ENCODE measurements at regions not wholly inside any gene's neighbourhood (a gene's known extent, or its start where the extent isn't known, plus 50 kb on each side); places are given as distances from the start of the nearest gene placed in this dataset.

DNA sequence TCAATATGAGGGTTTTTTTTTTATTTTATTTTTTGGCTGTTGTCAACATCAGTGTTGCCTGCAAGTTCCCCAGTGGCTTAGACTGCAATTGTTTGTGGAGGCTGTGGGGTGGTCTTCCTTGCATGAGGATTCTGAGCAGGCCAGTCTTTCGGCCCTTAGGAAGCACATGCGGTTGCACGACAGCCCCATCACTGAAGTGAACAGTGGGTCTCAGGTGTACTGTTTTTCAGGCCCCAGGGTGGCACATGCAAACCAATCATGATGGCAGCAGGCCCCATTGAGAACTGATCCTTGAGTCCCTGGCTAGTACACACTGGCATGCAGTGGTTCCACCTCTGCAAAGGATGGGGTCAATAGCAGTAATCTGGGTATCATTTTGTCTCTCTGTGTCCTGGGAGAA lies 768.7 kb downstream of the EPHA3 start:
- Histone ChIP-seq H4K20me1 (ENCODE audit: insufficient read depth, low read length) (no peaks in the 10 kb centered on the region), H3K27ac (ENCODE audit: low read depth in 1 of 2, low read length in 2 of 2) (no peak overlapping the region), H3K27me3 (ENCODE audit: control insufficient read depth in 2 of 2, insufficient read depth in 2 of 2, low read length in 2 of 2) (no peaks in the 10 kb centered on the region), H3K4me2 (replicated peaks; ENCODE audit: extremely low read depth, low read length, poor library complexity, severe bottlenecking) (no peak overlapping the region), H3K9ac (ENCODE audit: insufficient read depth, low read length, poor library complexity, severe bottlenecking) (no peak overlapping the region), H3K4me1 (ENCODE audit: control insufficient read depth in 1 of 2, insufficient read depth in 2 of 2, low read length in 2 of 2) (no peaks in the 10 kb centered on the region), H3K36me3 (replicated peaks in 1 of 2; ENCODE audit: control insufficient read depth in 1 of 2, insufficient read depth in 2 of 2, low read length in 2 of 2) (no peaks in the 10 kb centered on the region), H3K9me3 (replicated peaks in 1 of 2; ENCODE audit: control insufficient read depth in 1 of 2, insufficient read depth in 1 of 2, low read length in 2 of 2) (peaks cover 4 to 14% of the 10 kb centered on the region in 2 donors), H3K4me3 (replicated peaks in 1 of 3; ENCODE audit: low read depth in 2 of 3, low read length in 3 of 3) (no peak overlapping the region), H3K79me2 (ENCODE audit: insufficient read depth, low read length) (no peaks in the 10 kb centered on the region), H2AFZ (ENCODE audit: insufficient read depth, low read depth, low read length, poor library complexity, severe bottlenecking) (no peak overlapping the region)
- no peak for DNase-seq
- Mint-ChIP-seq H3K27me3 (ENCODE audit: low read depth in 3 of 3) (no peaks in the 10 kb centered on the region), H3K9me3 (peaks cover 6 to 17% (median 10%) of the 10 kb centered on the region in 7 donors), H3K36me3 (no peaks in the 10 kb centered on the region), H3K4me1 (no peaks in the 10 kb centered on the region), H3K27ac (no peak overlapping the region), H3K4me3 (no peak overlapping the region)
- TF ChIP-seq, protein P1, sequence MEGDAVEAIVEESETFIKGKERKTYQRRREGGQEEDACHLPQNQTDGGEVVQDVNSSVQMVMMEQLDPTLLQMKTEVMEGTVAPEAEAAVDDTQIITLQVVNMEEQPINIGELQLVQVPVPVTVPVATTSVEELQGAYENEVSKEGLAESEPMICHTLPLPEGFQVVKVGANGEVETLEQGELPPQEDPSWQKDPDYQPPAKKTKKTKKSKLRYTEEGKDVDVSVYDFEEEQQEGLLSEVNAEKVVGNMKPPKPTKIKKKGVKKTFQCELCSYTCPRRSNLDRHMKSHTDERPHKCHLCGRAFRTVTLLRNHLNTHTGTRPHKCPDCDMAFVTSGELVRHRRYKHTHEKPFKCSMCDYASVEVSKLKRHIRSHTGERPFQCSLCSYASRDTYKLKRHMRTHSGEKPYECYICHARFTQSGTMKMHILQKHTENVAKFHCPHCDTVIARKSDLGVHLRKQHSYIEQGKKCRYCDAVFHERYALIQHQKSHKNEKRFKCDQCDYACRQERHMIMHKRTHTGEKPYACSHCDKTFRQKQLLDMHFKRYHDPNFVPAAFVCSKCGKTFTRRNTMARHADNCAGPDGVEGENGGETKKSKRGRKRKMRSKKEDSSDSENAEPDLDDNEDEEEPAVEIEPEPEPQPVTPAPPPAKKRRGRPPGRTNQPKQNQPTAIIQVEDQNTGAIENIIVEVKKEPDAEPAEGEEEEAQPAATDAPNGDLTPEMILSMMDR (IDR thresholded peaks at IDR 0.05), result no peak
- intact Hi-C loops (cut with micrococcal nuclease), result no loop called here
- 98% methylated on average over 3 of the region's 3 CpGs for WGBS (ENCODE audit: insufficient coverage)

- no peak overlapping the region for H3K4me3 ChIP-seq (replicated peaks in 1 of 3; ENCODE audit: low read depth in 2 of 3, low read length in 3 of 3)
These were observed 769.8 kb downstream of the EPHA3 start for GRCh38 chr3:89877230-89877629.

More at GRCh38 chr3:89877230-89877629, 769.8 kb downstream of the EPHA3 start:
- Mint-ChIP-seq H3K27ac (no peak overlapping the region), H3K36me3 (no peaks in the 10 kb centered on the region), H3K4me1 (no peaks in the 10 kb centered on the region), H3K9me3 (peaks cover 8 to 17% (median 11%) of the 10 kb centered on the region in 7 donors), H3K4me3 (no peak overlapping the region), H3K27me3 (ENCODE audit: low read depth in 3 of 3) (no peaks in the 10 kb centered on the region)
- Histone ChIP-seq H3K9me3 (replicated peaks in 1 of 2; ENCODE audit: control insufficient read depth in 1 of 2, insufficient read depth in 1 of 2, low read length in 2 of 2) (peaks cover 4 to 14% of the 10 kb centered on the region in 2 donors), H3K36me3 (replicated peaks in 1 of 2; ENCODE audit: control insufficient read depth in 1 of 2, insufficient read depth in 2 of 2, low read length in 2 of 2) (no peaks in the 10 kb centered on the region), H4K20me1 (ENCODE audit: insufficient read depth, low read length) (no peaks in the 10 kb centered on the region), H3K27ac (ENCODE audit: low read depth in 1 of 2, low read length in 2 of 2) (no peak overlapping the region), H3K27me3 (ENCODE audit: control insufficient read depth in 2 of 2, insufficient read depth in 2 of 2, low read length in 2 of 2) (no peaks in the 10 kb centered on the region), H3K79me2 (ENCODE audit: insufficient read depth, low read length) (no peaks in the 10 kb centered on the region), H3K4me1 (ENCODE audit: control insufficient read depth in 1 of 2, insufficient read depth in 2 of 2, low read length in 2 of 2) (no peaks in the 10 kb centered on the region), H2AFZ (ENCODE audit: insufficient read depth, low read depth, low read length, poor library complexity, severe bottlenecking) (no peak overlapping the region), H3K9ac (ENCODE audit: insufficient read depth, low read length, poor library complexity, severe bottlenecking) (no peak overlapping the region), H3K4me2 (replicated peaks; ENCODE audit: extremely low read depth, low read length, poor library complexity, severe bottlenecking) (no peak overlapping the region)
- intact Hi-C loops (cut with micrococcal nuclease), result no loop called here
- whole genome bisulfite sequencing (ENCODE audit: insufficient coverage), result 89% methylated on average over 1 of the region's 2 CpGs
- DNase-seq, result no peak
- TF ChIP-seq, protein P1 (IDR thresholded peaks at IDR 0.05), result no peak
